ENCODE measurements at regions not wholly inside any gene's neighbourhood (a gene's known extent, or its start where the extent isn't known, plus 50 kb on each side); places are given as distances from the start of the nearest gene placed in this dataset.

DNA sequence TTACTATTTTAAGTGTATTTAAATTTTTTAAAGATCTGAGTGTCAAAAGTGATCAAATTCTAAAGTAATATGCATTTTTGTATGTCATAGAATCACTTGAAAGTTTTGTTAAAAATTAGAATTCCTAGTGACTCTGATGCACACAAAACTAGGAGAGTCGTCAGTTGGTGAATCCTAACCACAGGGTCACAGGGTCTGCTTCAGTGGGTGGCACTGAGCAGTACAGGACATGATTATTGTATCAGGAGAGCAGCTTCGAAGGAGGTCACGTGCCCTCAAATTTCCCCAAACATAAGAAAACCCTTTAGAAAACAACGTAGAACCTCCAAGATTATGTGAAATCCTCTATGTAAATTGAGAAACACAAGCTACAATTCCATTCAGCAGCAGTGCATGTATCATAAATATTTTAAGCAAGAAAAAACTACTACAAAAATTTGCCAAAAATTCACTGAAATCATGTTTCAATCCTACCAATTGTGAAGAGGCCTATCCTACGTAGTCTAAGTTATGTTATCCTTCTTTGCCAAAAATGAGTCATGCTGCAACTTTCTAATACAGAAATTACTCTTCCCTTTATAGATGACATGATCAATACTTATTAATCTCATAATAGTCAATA is 323.6 kb downstream of the AASDHPPT start:
- Histone ChIP-seq H3K79me2 (ENCODE audit: insufficient read depth, low read length) (no peaks in the 10 kb centered on the region), H4K20me1 (ENCODE audit: insufficient read depth) (no peaks in the 10 kb centered on the region), H3K9me3 (ENCODE audit: control insufficient read depth in 1 of 2, insufficient read depth in 1 of 2, low read depth in 1 of 2, low read length in 2 of 2) (peaks cover 0 to 3% of the 10 kb centered on the region in 2 experiments; a peak in 1 of 4 replicates)

More for the DNA sequence above, 323.6 kb downstream of the AASDHPPT start:
- no peak overlapping the region for H3K4me2 ChIP-seq (ENCODE audit: low read length)
- ChIA-PET CTCF (no interaction called here), POLR2A (no interaction called here), RAD21 (ENCODE audit: low non-redundant PET in 1 of 2, low total read pairs in 2 of 2, uncharacterized antibody in 2 of 2, unreplicated experiment in 2 of 2) (no interaction called here)
- H3K9ac ChIP-seq (ENCODE audit: low read length) = no peak overlapping the region
- peaks cover 0 to 17% of the 10 kb centered on the region in 2 experiments; a peak in 2 of 4 replicates for H3K4me1 ChIP-seq (ENCODE audit: control insufficient read depth in 1 of 2, insufficient read depth in 2 of 2, low read length in 2 of 2)
- intact Hi-C loops (cut with micrococcal nuclease) = no loop called here
- no peaks in the 10 kb centered on the region for H3K36me3 ChIP-seq (ENCODE audit: control insufficient read depth in 1 of 2, insufficient read depth in 2 of 2, low read length in 2 of 2)
- H3K9me2 ChIP-seq (ENCODE audit: insufficient read depth) = no peaks in the 10 kb centered on the region
- H3K27ac ChIP-seq (ENCODE audit: low read depth, low read length) = no peak overlapping the region
- H3K27me3 ChIP-seq (ENCODE audit: insufficient read depth, low read length) = no peaks in the 10 kb centered on the region
- DNase-seq (ENCODE audit: low read depth, low spot score) (no peak), ATAC-seq (no peak)
- no TSS peak for BruUV-seq (replicated peaks)
- no peak overlapping the region for H3K4me3 ChIP-seq (replicated peaks in 1 of 2; ENCODE audit: low read depth in 1 of 2, low read length in 2 of 2)
- H2AFZ ChIP-seq (ENCODE audit: low read depth, low read length, poor library complexity, severe bottlenecking) = no peak overlapping the region
- TF ChIP-seq EGR1 (IDR thresholded peaks at IDR 0.05; ENCODE audit: low read depth) = no peak
- no peak for TF ChIP-seq EZH2 (IDR thresholded peaks at IDR 0.05)
- no peak for TF ChIP-seq SP1 (IDR thresholded peaks at IDR 0.05; ENCODE audit: low read depth)
- TF ChIP-seq POLR2A (IDR thresholded peaks at IDR 0.05; ENCODE audit: borderline replicate concordance, extremely low read depth, insufficient read depth, insufficient read length) = no peak
- no peak for TF ChIP-seq CEBPB (IDR thresholded peaks at IDR 0.05; ENCODE audit: low read depth)
- TF ChIP-seq TCF7L2 (IDR thresholded peaks at IDR 0.05; ENCODE audit: borderline replicate concordance, extremely low read depth, insufficient read depth, insufficient read length) = no peak
- TF ChIP-seq ZFX (IDR thresholded peaks at IDR 0.05) = no peak
- no peak for TF ChIP-seq ELF1 (IDR thresholded peaks at IDR 0.05; ENCODE audit: borderline replicate concordance, low read depth)
- no peak for TF ChIP-seq SIN3A (IDR thresholded peaks at IDR 0.05; ENCODE audit: low read depth)
- no peak for TF ChIP-seq EZH2phosphoT487 (IDR thresholded peaks at IDR 0.05; ENCODE audit: borderline replicate concordance)
- TF ChIP-seq, protein P1, sequence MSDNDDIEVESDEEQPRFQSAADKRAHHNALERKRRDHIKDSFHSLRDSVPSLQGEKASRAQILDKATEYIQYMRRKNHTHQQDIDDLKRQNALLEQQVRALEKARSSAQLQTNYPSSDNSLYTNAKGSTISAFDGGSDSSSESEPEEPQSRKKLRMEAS (IDR thresholded peaks at IDR 0.05) = no peak
- TF ChIP-seq, protein P2, sequence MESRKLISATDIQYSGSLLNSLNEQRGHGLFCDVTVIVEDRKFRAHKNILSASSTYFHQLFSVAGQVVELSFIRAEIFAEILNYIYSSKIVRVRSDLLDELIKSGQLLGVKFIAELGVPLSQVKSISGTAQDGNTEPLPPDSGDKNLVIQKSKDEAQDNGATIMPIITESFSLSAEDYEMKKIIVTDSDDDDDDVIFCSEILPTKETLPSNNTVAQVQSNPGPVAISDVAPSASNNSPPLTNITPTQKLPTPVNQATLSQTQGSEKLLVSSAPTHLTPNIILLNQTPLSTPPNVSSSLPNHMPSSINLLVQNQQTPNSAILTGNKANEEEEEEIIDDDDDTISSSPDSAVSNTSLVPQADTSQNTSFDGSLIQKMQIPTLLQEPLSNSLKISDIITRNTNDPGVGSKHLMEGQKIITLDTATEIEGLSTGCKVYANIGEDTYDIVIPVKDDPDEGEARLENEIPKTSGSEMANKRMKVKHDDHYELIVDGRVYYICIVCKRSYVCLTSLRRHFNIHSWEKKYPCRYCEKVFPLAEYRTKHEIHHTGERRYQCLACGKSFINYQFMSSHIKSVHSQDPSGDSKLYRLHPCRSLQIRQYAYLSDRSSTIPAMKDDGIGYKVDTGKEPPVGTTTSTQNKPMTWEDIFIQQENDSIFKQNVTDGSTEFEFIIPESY (IDR thresholded peaks at IDR 0.05; ENCODE audit: extremely low read depth, insufficient replicate concordance, low read length) = no peak
- TF ChIP-seq, protein P3, sequence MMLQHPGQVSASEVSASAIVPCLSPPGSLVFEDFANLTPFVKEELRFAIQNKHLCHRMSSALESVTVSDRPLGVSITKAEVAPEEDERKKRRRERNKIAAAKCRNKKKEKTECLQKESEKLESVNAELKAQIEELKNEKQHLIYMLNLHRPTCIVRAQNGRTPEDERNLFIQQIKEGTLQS (IDR thresholded peaks at IDR 0.05) = no peak
- TF ChIP-seq, protein P4, sequence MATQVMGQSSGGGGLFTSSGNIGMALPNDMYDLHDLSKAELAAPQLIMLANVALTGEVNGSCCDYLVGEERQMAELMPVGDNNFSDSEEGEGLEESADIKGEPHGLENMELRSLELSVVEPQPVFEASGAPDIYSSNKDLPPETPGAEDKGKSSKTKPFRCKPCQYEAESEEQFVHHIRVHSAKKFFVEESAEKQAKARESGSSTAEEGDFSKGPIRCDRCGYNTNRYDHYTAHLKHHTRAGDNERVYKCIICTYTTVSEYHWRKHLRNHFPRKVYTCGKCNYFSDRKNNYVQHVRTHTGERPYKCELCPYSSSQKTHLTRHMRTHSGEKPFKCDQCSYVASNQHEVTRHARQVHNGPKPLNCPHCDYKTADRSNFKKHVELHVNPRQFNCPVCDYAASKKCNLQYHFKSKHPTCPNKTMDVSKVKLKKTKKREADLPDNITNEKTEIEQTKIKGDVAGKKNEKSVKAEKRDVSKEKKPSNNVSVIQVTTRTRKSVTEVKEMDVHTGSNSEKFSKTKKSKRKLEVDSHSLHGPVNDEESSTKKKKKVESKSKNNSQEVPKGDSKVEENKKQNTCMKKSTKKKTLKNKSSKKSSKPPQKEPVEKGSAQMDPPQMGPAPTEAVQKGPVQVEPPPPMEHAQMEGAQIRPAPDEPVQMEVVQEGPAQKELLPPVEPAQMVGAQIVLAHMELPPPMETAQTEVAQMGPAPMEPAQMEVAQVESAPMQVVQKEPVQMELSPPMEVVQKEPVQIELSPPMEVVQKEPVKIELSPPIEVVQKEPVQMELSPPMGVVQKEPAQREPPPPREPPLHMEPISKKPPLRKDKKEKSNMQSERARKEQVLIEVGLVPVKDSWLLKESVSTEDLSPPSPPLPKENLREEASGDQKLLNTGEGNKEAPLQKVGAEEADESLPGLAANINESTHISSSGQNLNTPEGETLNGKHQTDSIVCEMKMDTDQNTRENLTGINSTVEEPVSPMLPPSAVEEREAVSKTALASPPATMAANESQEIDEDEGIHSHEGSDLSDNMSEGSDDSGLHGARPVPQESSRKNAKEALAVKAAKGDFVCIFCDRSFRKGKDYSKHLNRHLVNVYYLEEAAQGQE (IDR thresholded peaks at IDR 0.05; ENCODE audit: low read depth) = no peak
- no peak for TF ChIP-seq ZNF274 (IDR thresholded peaks at IDR 0.05; ENCODE audit: low read depth, low read length)
- TF ChIP-seq SRF (IDR thresholded peaks at IDR 0.05; ENCODE audit: low read depth) = no peak
- no peak for TF ChIP-seq JUND (IDR thresholded peaks at IDR 0.05)
- TF ChIP-seq POLR2AphosphoS5 (IDR thresholded peaks at IDR 0.05; ENCODE audit: low read depth, low read length) = no peak
